ENCODE measurements at regions not wholly inside any gene's neighbourhood (a gene's known extent, or its start where the extent isn't known, plus 50 kb on each side); places are given as distances from the start of the nearest gene placed in this dataset.

DNA sequence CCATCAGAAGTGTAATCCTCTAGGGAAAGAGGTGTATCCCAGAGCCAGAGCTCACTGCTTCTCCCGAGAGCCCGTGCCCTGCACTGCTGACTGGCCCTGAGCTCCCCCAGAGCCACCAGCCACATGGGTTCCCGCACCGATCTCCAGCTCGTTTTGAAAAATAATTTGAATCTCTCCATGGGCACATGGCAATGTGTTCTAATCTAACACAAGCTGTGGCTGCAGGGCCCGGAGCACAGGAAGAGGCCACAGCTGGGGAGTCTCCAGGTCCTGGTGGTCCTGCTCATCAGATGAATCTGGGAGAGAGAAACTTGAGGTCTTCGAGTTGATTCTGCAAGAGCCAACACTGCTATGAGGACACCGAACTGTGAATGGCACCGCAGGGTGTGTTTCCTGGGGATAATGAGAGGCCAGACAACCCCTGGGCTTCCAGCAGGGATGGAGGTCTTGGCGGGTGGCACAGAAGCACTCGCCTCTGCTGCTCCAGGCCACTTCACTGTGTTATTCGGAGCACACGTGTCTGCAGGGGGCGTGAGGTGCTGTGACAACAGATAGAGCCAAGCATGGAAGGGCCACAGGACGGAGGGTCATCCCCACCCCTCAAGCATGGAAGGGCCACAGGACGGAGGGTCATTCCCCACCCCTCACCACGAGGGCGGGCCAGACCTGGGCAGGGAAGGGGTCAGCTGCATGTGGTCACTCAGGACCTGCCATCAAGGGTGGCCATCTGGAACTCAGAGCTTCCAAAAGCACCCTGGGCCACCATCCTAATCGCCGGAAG, 196.8 kb downstream of the NDUFA10 start:
- DNase-seq (ENCODE audit: low read depth): no peak
- H3K4me3 ChIP-seq (ENCODE audit: low read length): no peak overlapping the region
- TF ChIP-seq CTCF (conservative IDR thresholded peaks at IDR 0.05; ENCODE audit: low read length): no peak

- no peak for TF ChIP-seq CTCF (conservative IDR thresholded peaks at IDR 0.05; ENCODE audit: low read length)
- no peak for DNase-seq (ENCODE audit: low read depth)
- no peak overlapping the region for H3K4me3 ChIP-seq (ENCODE audit: low read length)
Observed at GRCh38 chr2:239827523-239827890, 197.6 kb downstream of the NDUFA10 start.

DNA sequence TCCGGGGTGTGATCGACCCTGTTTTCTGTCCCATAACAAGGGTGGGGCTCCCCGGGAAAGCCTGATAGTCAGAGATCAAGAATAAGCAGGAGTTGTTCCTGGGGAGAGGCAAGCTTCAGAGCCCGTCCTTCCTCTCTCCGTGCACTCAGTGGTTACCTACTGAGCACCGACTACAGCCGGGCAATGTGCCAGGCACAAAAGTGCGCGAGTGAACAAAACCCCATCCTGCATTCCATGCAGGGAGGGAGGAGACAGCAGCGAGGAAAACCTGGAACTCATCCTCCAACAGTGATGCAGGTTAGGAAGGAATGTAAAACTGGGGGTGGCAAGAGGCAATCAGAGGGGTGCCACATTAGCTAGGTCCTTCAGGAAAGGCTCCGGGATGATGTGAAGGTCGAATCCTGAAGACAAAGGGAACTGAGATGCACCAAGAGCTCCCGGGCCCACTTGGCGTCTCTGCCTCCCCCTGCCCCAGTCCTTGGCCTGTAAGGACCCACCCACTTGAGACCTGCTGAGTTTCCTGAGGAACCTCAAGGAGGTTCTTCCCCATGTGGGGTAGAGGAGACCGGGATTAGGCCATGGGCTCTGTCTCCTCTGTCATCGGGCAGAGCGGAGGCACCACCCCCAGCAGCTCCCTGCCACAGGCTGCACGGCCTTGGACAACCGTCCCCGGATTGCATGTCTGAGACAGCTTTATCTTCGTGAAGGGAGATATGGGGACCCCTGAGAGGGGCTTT, 198.2 kb downstream of the NDUFA10 start:
- no peak for DNase-seq (ENCODE audit: low read depth)
- TF ChIP-seq CTCF (conservative IDR thresholded peaks at IDR 0.05; ENCODE audit: low read length): no peak
- no peak overlapping the region for H3K4me3 ChIP-seq (ENCODE audit: low read length)

GRCh38 chr2:239826376-239826775, 198.8 kb downstream of the NDUFA10 start:
- no peak for DNase-seq (ENCODE audit: low read depth)
- H3K4me3 ChIP-seq (ENCODE audit: low read length): no peak overlapping the region
- no peak for TF ChIP-seq CTCF (conservative IDR thresholded peaks at IDR 0.05; ENCODE audit: low read length)

- TF ChIP-seq CTCF (conservative IDR thresholded peaks at IDR 0.05; ENCODE audit: low read length): no peak
- no peak for DNase-seq (ENCODE audit: low read depth)
- H3K4me3 ChIP-seq (ENCODE audit: low read length): no peak overlapping the region
Observed at GRCh38 chr2:239825705-239825979, 199.5 kb downstream of the NDUFA10 start.

DNA sequence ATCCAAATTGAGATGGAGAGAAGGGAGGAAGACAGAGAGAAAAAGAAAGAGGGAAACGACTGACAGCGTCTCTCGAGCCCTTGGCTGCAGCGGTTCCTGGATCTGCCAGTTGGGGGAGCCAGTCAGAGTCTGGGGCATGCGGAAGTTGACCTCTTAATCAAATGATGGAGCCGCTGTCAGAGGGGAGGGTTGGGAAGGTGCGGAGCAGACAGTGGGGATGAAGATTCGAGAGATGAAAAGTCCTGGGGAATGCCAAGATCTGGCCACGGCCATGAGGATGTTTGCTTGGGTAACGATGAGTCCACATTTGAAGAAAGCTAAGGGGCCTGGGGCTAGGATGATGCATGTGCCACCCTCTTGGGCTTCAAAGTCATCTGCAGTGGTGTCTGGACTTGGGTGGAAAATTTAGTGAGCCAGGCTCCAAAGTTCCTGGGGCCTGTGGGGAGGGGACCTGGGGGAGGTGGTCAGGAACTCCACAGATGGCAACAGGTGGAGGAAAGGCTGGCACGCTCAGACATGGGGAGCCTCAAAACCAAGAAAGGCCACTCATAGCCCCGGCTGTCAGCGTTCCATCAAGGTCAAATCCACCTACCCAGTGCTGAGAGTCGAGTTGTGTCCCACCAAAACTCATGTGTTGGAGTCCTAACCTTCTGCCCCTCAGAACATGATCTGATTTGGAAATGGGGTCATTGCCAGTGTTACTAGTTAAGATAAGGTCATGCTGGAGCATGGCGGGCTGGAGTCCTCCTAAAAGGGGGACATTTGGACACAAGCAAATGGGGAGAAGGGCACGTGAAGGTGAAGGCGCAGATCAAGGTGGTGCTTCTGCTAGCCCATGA, 200.1 kb downstream of the NDUFA10 start:
- no peak for DNase-seq (ENCODE audit: low read depth)
- TF ChIP-seq CTCF (conservative IDR thresholded peaks at IDR 0.05; ENCODE audit: low read length): no peak
- no peak overlapping the region for H3K4me3 ChIP-seq (ENCODE audit: low read length)
